Adrenal gland (tissue), 9 donors: ENCODE measurements at regions not wholly inside any gene's neighbourhood (a gene's known extent, or its start where the extent isn't known, plus 50 kb on each side); places are given as distances from the start of the nearest gene placed in this dataset.

Source experiments
- DNase-seq, 7 donors: peaks; one replicate each; pipeline ENCODE4 v3.0.0-alpha.2; 2019 to 2020
- H3K27ac ChIP-seq, 5 donors: fragments of 200-600 bp; sonication (generic) in 4 of 5; 1 replicate in 3 of 5; 2 replicates in 2 of 5; pipeline versions ENCODE4 v1.5.1 to v1.8.0; 2016 to 2020; ENCODE audit warnings: mild to moderate bottlenecking in 1 of 5
- H3K27me3 ChIP-seq: fragments of 200-600 bp; 2 replicates; pipeline ENCODE4 v1.8.0; 2021
- H3K36me3 ChIP-seq, 2 donors: fragments of 200-600 bp; replicated peaks in 1 of 2; 1 replicate in 1 of 2; 2 replicates in 1 of 2; pipeline versions ENCODE4 v1.5.1 to v1.8.0; 2018 to 2022
- H3K4me1 ChIP-seq, 2 donors: fragments of 200-600 bp; replicated peaks in 1 of 2; 1 replicate in 1 of 2; 2 replicates in 1 of 2; pipeline versions ENCODE4 v1.5.1 to v1.8.0; 2018 to 2021
- H3K4me3 ChIP-seq, 4 donors: fragments of 200-600 bp; sonication (generic) in 3 of 4; one replicate each; pipeline ENCODE4 v1.5.1; 2016 to 2018
- H3K9me3 ChIP-seq, 3 donors: fragments of 200-600 bp; sonication (generic) in 1 of 3; replicated peaks in 1 of 3; 1 replicate in 2 of 3; 2 replicates in 1 of 3; pipeline versions ENCODE4 v1.5.1 to v1.8.0; 2016 to 2021
- CTCF ChIP-seq, 6 experiments: fragments of 450-650 bp in 4 of 6; fragments of 200-600 bp in 2 of 6; sonication (generic) in 1 of 6; IDR thresholded peaks; 1 replicate in 5 of 6; 2 replicates in 1 of 6; pipeline versions ENCODE4 v1.5.1 to v1.8.0; 2016 to 2021; ENCODE audit warnings: antibody characterized with exemption in 6 of 6, mild to moderate bottlenecking in 2 of 6, moderate library complexity in 1 of 6
- POLR2A ChIP-seq, 2 donors: fragments of 450-650 bp; IDR thresholded peaks; one replicate each; pipeline ENCODE4 v1.6.1; 2017; ENCODE audit warnings: antibody characterized with exemption in 2 of 2, mild to moderate bottlenecking in 2 of 2, moderate library complexity in 1 of 2
- WGBS, 4 donors: extraction: QIAGEN DNeasy Blood & Tissue Kit in 2 of 4; methylation state at CpG; one replicate each; pipeline versions ENCODE4 v1.1.5 to v1.1.7; 2013 to 2017; 5-methylcytosine and 5-hydroxymethylcytosine counted together
- intact Hi-C, 2 donors: fragments of 100-400 bp; cut with DNase I; formaldehyde crosslinking; loops; one replicate each; pipeline versions ENCODE4 v1.14.1 to v1.15.0; 2022 to 2023
- donor health status: healthy with polysubstance abuse.
- donor health status: Bipolar disorder and iron deficiency.
- donor health status: DM: yes; HTN: yes; CAD: no.
- donor health status: DM: no; HTN: no; CAD: no.
- donor health status: DM: no; HTN: no; CAD: no.

GRCh38 chr15:38660738-38661137 lies 96.1 kb upstream of the RASGRP1 start:
- intact Hi-C loops, result no loop called here
- WGBS, 4 donors, result 50 to 64% (median 56%) methylated on average over 1 of the region's 1 CpG
- H3K27me3 ChIP-seq, result peaks cover 5% of the 10 kb centered on the region

GRCh38 chr15:38662033-38662802 lies 97.6 kb upstream of the RASGRP1 start:
- peaks cover 5% of the 10 kb centered on the region for H3K27me3 ChIP-seq
- no peak overlapping the region for H3K4me3 ChIP-seq
- intact Hi-C loops, result no loop called here
- WGBS, 4 donors, result 73 to 79% (median 76%) methylated on average over 5 of the region's 5 CpGs
- H3K36me3 ChIP-seq, result no peaks in the 10 kb centered on the region
- no peaks in the 10 kb centered on the region for H3K9me3 ChIP-seq
- no peaks in the 10 kb centered on the region for H3K4me1 ChIP-seq
- no peak overlapping the region for H3K27ac ChIP-seq
- TF ChIP-seq POLR2A (IDR thresholded peaks at IDR 0.05) (no peak), CTCF (IDR thresholded peaks at IDR 0.05) (no peak)
- no peak for DNase-seq

More at GRCh38 chr15:38660738-38661137, 96.1 kb upstream of the RASGRP1 start:
- H3K9me3 ChIP-seq, result no peaks in the 10 kb centered on the region
- no peak for TF ChIP-seq POLR2A (IDR thresholded peaks at IDR 0.05)
- TF ChIP-seq CTCF (IDR thresholded peaks at IDR 0.05), result no peak
- H3K36me3 ChIP-seq, result no peaks in the 10 kb centered on the region
- H3K4me3 ChIP-seq, result no peak overlapping the region
- H3K4me1 ChIP-seq, result no peaks in the 10 kb centered on the region
- no peak overlapping the region for H3K27ac ChIP-seq
- DNase-seq, result no peak

GRCh38 chr15:38662805-38663204 lies 98.2 kb upstream of the RASGRP1 start:
- Histone ChIP-seq H3K9me3 (no peaks in the 10 kb centered on the region), H3K4me3 (no peak overlapping the region), H3K36me3 (no peaks in the 10 kb centered on the region), H3K4me1 (no peaks in the 10 kb centered on the region), H3K27me3 (peaks cover 5% of the 10 kb centered on the region), H3K27ac (no peak overlapping the region)
- WGBS, 4 donors, result 80 to 85% (median 84%) methylated on average over 2 of the region's 2 CpGs
- intact Hi-C loops, result no loop called here
- DNase-seq, result no peak
- no peak for TF ChIP-seq POLR2A (IDR thresholded peaks at IDR 0.05)
- no peak for TF ChIP-seq CTCF (IDR thresholded peaks at IDR 0.05)

GRCh38 chr15:38665586-38666305 lies 101.1 kb upstream of the RASGRP1 start:
- no peaks in the 10 kb centered on the region for H3K27me3 ChIP-seq
- intact Hi-C loops, result no loop called here
- no peaks in the 10 kb centered on the region for H3K36me3 ChIP-seq
- no peak for DNase-seq
- TF ChIP-seq POLR2A (IDR thresholded peaks at IDR 0.05) (no peak), CTCF (IDR thresholded peaks at IDR 0.05) (no peak)
- no peaks in the 10 kb centered on the region for H3K4me1 ChIP-seq
- 74 to 88% (median 80%) methylated on average over 3 of the region's 3 CpGs for WGBS, 4 donors
- H3K27ac ChIP-seq, result no peak overlapping the region
- no peak overlapping the region for H3K4me3 ChIP-seq
- no peaks in the 10 kb centered on the region for H3K9me3 ChIP-seq
